ENCODE measurements at regions not wholly inside any gene's neighbourhood (a gene's known extent, or its start where the extent isn't known, plus 50 kb on each side); places are given as distances from the start of the nearest gene placed in this dataset.

DNA sequence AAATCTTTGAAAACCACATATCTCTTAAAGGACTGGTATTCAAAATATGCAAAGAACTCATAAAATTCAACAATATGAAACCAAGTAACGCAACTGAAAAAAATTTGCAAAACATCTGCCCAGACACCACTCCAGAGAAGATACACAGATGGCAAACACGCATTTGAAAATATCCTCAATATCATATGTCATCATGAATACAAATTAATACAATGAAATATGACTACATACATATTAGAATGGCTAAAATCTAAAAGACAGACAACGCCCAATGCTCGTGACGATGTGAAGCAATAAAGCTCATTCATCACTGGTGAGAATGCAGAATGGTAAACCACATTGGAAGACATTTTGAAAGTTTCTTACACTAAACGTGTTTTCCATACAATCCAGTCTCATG is 770.1 kb upstream of the CELF2 start:
- DNase-seq (ENCODE audit: low read depth), result no peak

- no peak for DNase-seq (ENCODE audit: low read depth)
These were observed 760.8 kb upstream of the CELF2 start for GRCh38 chr10:10256860-10257259.

GRCh38 chr10:10259013-10259412 is 758.7 kb upstream of the CELF2 start:
- DNase-seq (ENCODE audit: low read depth), result no peak

- DNase-seq (ENCODE audit: low read depth), result no peak
These were observed 747.3 kb upstream of the CELF2 start for GRCh38 chr10:10270126-10271050.

DNA sequence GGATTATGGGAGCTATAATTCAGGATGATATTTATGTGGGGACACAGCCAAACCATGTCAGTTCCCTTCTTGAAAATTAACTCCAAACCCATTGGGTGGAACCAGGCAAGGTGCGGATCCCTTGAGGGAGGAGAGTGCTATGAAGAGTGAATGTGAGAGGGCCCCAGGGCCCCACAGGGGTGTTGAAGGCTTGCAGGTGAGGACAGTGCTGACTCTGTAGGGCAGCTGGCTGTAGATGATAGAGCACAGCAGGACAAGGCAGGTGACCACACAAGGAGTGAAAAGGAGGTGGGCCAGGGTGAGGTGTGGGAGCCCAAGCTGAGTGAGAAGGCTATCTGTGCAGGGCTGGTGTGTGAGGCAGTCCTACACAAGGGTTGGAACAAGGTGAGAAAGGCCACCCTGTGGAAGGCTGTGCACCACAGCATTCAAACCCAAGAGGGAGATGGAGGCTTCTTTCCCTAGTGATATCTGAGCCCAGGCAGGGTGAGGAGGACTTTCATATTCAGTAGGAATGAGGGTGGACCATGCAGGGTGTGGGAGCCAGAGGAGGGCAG is 746.0 kb upstream of the CELF2 start:
- DNase-seq (ENCODE audit: low read depth), result no peak

- no peak for DNase-seq (ENCODE audit: low read depth)
These were observed 744.0 kb upstream of the CELF2 start for GRCh38 chr10:10273661-10274060.

DNA sequence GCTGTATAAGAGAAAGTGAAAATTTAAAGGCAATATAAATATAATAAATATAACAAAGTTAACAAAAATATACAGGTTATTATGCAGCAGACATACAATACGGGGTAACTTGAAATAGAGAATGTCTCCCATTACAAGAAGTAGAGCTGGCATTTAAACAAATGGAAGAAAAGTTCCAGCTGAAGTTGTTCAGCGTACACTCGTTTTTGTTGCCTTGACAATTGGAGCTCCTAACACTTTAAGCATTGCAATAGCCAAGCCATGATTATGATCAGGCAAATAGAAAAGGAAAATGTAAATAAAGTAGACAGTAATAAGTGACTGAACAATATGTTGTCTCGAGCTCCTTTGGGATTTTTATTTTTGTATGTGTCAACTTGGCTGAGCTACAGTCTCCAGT is 737.8 kb upstream of the CELF2 start:
- DNase-seq (ENCODE audit: low read depth), result no peak

DNA sequence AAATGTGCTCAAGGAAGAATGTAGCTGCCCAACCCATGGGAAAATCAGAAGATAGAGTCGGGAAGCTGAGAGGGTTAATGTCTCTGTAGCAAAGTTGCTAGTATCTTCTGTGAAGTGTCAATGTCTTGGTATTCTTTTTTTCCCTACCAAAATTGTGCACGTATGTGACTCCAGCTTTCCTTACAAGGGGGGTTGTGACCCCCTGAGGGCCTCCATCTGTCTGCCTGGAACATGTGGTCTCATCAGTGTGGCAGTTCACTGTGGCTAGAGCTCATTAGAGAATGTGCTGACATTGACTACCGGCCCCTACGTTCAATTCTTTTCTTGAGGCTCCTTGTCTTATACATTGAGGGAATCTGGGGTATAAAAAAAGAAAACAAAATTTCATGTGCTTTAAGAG is 725.2 kb upstream of the CELF2 start:
- DNase-seq (ENCODE audit: low read depth), result no peak

GRCh38 chr10:10293041-10293440 is 724.6 kb upstream of the CELF2 start:
- DNase-seq (ENCODE audit: low read depth), result no peak

DNA sequence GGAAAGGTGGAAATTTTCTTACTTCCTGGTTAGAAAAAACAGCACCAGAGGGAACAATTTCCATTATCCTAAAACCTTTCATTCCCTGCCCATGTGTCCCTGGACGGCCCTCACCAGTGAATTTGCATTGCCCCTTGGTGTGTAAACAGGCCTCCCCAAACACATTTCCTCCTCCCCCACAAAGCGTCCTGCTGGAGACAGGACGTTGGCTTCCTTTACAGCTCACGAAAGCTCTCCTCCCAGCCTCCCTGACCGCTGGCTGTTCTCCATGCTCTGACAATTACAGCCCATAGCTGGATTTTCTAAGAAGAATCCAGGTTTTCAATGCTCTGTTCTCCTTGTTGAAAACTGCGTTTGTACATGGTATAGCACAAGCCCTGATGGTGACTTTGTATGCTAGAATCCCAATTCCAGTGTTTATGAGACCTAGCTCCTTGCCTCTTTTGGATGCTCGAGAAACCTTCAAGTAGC is 724.2 kb upstream of the CELF2 start:
- DNase-seq (ENCODE audit: low read depth), result no peak

GRCh38 chr10:10294184-10294880 is 723.3 kb upstream of the CELF2 start:
- no peak for DNase-seq (ENCODE audit: low read depth)

- DNase-seq (ENCODE audit: low read depth), result no peak
These were observed 722.7 kb upstream of the CELF2 start for GRCh38 chr10:10294881-10295529.

DNA sequence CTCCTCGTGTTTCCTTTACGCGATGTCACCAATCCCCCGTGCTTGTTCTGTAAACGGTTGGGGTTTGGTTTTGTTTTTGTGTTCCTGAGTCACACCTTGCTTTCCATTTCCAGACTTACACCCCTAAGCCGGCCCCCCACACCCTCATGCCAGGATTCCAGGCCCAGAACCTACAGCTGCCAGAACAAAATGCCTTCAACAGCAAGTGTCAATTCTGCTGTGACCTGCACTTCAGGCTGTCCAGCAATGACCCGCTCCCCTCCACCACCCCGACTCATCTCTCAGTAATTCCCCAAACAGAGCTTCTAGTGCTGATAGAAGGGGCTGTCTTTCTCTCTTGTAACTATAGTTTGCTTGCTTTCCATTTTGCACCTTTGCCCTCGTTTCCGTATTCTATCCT is 722.1 kb upstream of the CELF2 start:
- no peak for DNase-seq (ENCODE audit: low read depth)

DNA sequence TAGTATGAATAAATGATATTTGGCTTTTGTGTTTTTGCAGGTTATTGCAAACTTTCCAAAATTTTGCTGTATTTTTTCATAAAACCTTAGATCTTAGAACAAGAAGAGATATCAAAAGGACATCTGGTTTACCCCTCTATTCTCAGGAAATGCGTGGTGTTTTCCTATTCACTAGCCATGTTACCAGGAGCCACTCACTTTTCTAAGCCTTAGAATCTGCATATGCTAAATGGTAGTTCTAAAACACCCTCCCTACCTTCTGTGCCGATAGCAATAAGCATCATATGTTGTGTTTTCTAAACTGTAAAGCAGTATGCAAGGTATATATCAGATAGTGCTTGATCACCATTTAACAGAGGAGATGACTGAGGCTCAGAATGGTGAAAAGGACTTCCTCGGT is 715.0 kb upstream of the CELF2 start:
- no peak for DNase-seq (ENCODE audit: low read depth)

DNA sequence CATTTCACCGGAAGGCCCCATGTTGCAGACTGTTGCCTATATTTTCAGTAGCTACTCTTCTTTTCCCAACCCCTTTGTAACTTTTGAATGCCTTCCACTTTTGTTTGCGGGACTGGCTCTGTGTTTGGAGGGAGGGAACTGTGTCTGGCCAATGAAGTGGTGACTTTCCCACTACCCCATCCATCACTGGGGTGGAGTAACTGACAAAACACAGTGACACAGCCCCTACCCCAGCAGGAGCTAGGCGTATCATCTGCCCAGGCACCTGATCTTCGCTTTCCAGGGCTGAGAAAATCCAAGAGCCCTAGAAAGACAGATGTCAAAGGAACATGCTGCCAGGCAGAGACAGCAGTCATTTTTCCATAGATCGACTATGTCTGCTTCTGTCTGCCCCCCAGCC is 710.6 kb upstream of the CELF2 start:
- no peak for DNase-seq (ENCODE audit: low read depth)

DNA sequence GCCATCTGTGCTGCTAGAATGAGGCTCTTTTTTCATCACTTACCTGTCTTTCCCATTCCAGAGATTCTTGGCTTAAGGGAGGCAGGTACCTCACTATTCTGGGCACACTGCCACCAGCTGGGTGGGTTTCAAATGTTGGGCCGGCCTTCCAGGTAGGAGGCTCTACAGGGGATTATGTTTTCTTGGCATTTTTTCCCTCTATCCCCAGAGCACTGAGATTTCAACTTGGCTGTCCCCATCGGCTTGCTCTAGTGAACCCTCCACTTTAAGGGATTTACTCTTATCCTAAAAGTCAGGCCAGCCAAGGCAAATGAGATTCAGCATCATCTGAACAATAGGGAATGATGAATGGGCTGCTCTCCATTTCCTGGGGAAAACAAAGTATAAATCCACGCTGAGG is 710.1 kb upstream of the CELF2 start:
- no peak for DNase-seq (ENCODE audit: low read depth)

- no peak for DNase-seq (ENCODE audit: low read depth)
These were observed 707.2 kb upstream of the CELF2 start for GRCh38 chr10:10310498-10310897.

DNA sequence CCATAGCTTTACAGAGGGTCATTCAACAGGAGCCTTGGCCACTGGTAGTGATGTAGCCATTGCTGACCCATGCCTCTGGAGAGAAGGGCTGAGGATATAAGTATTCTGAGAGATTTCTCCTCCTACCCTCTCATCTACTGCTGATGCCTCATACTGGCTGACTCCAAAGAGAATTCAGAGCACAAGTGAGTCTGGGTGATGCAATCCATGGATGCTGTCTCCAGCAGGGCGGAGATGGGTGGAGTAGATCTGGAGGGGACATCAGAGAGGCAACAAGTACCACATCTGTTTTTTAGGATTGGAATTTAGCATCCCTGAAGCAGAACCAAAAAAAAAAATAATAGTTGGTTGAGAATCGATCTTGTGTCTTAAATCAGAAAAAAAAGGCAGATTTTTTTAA is 705.7 kb upstream of the CELF2 start:
- no peak for DNase-seq (ENCODE audit: low read depth)

- DNase-seq (ENCODE audit: low read depth), result no peak
These were observed 704.4 kb upstream of the CELF2 start for GRCh38 chr10:10313149-10313835.

DNA sequence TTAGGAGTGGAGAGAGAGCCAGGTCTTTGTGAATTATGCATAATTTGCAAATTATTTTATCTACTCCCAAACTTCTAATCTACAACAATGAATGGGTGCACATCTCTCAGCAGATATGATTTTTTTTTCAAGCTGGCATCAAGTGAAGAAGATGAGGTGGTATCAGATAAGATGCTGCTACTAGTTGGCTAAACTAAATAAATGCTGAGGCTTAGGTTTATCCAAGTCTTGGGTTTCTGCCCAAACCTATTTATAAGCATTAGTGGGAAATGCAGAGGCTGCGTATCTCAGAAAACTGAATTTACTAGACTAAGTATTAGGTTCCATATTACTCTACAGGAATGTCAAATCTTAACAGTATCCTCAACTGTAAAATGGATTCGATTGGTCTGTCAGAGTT is 703.0 kb upstream of the CELF2 start:
- DNase-seq (ENCODE audit: low read depth), result no peak

DNA sequence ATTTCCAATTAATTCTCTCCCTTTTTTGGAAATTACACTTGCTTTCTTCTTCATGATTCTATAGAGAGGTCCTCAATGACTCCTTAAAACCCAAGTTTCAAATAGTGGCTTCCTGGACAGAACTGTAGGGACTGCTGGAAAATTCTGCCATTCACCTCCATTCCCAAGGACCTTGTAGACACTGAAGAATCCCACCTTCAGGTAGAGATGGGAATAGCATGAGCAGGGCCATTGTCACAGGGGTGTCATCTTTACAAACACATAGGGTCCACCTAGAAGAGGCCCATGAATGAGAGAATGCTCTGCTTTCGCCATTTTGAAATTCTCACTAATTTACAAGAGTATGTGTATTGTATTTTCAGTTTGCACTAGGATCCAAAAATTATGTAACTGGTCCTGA is 701.7 kb upstream of the CELF2 start:
- DNase-seq (ENCODE audit: low read depth), result no peak

- DNase-seq (ENCODE audit: low read depth), result no peak
These were observed 700.5 kb upstream of the CELF2 start for GRCh38 chr10:10317151-10317550.

All from ELR (cell line).